ENCODE measurements at regions not wholly inside any gene's neighbourhood (a gene's known extent, or its start where the extent isn't known, plus 50 kb on each side); places are given as distances from the start of the nearest gene placed in this dataset.
"Not testable (repeated sequence)": the region's sequence is repeated elsewhere in the genome, so short reads cannot be mapped to it uniquely, and the experiment has no call there.

DNA sequence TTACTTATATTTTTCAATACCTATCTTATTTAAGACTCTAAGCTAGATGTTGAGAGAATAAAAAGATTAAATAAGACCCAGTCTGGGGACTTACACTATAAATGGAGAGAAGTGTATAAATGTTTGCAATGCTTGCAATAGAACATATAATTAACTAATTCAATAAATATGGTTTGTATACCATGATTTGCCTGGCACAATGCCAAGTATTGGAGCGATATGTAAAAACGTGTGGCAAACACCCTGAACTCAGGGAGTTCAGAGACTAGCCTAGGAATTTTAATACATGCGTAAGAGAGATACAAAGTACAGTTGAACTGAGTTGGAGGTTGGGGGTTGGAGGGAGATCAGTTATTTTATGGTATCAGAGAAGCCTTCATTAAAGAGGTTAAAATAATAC is 251.8 kb upstream of the DDX18 start:
- H3K4me3 ChIP-seq (ENCODE audit: low read depth, low read length), result no peak overlapping the region
- DNase-seq (ENCODE audit: low read depth), result no peak

DNA sequence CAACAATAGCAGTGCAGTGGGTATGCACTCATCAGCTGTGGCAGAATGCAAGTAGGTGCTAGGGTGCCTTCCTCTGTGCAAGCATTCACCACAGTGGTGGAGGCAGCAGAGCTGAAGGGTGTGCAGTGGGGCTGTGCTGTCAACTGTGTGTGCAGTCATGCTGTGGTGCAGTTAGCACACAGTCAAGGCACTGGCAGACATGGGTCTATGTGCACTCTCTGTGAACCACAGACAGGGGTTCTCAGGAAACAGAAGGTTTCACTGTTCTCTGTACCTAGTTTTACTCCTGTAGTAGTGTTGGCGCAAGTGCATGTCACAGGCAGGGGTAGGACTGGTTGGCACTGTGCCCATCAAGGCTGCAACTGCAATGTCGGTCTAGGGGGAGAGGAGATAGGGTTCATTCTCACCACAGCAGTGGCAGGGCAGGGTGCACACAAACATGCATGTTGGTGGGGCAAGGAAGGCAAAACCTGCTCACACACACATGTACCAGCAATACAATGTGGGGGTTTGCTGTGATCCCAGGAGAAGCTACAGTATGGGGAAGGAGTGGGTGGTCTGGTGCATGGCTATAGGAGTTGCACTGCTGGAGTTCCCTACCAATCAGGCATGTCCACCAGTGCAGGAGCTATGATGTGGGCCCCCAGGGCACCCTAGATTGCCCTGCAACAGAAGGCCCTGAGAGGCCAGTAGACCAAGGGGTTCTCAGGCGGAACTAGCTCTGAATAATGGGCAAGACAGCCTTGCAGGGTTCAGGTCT is 242.7 kb upstream of the DDX18 start:
- DNase-seq (ENCODE audit: low read depth), result no peak
- no peak overlapping the region for H3K4me3 ChIP-seq (ENCODE audit: low read depth, low read length)

DNA sequence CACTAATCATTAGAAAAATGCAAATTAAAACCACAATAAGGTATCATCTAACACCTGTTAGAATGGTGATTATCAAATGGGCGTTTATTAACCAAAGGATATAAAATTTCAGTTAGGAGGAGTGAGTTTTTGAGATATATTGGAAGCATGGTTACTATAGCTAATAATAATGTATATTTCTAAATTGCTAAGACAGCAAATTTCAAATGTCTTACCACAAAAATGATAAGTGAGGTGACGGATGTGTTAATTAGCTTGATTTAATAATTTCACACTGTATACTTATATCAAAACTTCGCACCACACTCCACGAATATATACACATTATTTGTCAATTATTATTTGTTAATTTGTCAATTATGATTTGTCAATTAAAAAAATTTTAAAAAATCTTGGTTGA is 227.2 kb upstream of the DDX18 start:
- no peak overlapping the region for H3K4me3 ChIP-seq (ENCODE audit: low read depth, low read length)
- no peak for DNase-seq (ENCODE audit: low read depth)

DNA sequence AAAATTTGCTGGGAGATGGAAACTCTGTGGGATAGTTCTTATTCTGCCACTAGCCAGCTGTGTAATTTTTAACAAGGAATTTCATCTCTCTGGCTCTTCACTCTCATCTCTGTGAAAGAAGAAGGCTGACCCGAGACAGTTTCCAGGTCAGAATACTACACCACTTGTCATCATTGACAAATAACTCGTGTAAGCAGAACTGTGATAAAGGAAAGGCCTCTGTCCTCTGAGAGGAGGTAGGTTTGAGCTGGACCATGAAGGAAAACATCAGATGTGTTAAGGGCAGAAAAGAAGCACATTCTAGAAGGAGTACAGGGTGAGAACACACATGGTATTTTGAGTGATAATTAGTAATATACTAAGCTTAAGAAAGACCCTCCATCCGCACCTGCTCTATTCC is 211.4 kb upstream of the DDX18 start:
- DNase-seq (ENCODE audit: low read depth), result no peak
- H3K4me3 ChIP-seq (ENCODE audit: low read depth, low read length), result no peak overlapping the region

DNA sequence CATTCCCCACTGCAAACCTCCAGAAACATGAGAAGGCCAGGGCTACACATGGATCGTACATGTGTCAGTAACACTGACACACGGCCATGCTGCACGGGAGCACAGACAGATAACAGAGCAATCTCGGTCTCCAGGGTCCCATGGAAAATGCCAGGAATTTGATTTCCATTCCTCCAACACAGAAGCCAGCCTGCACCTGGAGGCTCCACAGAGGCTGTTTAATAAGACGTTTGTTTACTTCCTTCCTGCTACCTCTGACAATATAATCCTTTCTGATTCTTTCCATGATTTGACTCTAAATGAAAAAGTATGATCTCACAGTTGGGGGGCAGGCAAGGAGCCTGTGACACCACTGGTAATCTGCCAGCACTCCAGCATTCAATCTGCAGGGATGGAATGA is 210.9 kb upstream of the DDX18 start:
- H3K4me3 ChIP-seq (ENCODE audit: low read depth, low read length), result no peak overlapping the region
- no peak for DNase-seq (ENCODE audit: low read depth)

DNA sequence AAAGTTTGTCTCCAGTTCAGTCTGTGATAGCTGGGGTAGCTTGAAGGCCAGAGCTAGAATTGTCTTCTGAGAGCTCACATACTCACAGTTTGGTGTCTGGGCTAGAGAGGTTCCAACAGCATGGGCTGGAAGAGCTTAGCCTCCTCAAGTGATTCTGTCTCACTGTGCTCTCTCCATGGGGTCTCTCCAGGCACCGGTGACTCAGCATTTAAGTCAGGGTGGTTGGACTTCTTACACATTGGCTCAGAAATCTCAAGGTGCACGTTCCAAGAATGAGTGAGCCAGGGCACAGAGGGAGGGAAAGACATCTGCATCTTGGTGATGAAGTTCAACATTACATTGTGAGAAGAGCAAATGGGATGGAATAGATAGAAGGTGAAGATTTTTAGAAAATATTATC is 207.3 kb upstream of the DDX18 start:
- no peak overlapping the region for H3K4me3 ChIP-seq (ENCODE audit: low read depth, low read length)
- DNase-seq (ENCODE audit: low read depth), result no peak

GRCh38 chr2:117613101-117613500 is 201.4 kb upstream of the DDX18 start:
- no peak overlapping the region for H3K4me3 ChIP-seq (ENCODE audit: low read depth, low read length)
- DNase-seq (ENCODE audit: low read depth), result no peak

DNA sequence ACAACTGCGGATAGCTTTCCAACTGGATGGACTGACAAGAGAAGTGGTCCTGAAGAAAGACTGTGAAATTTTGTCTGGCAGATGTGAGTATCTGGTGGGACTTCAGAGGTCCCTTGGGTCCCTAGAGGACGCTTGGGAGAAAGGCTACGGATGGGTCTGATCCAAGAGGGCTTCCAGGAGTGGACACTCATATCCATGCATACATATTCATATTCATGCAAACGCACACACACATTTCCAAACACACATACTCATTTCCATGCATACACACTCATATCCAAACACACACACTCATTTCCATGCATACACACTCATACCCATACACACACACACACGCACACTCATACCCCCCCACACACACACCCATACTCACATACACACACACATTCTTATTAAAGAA is 200.2 kb upstream of the DDX18 start:
- DNase-seq (ENCODE audit: low read depth), result no peak
- H3K4me3 ChIP-seq (ENCODE audit: low read depth, low read length), result no peak overlapping the region

GRCh38 chr2:117614823-117615534 is 199.5 kb upstream of the DDX18 start:
- no peak overlapping the region for H3K4me3 ChIP-seq (ENCODE audit: low read depth, low read length)
- DNase-seq (ENCODE audit: low read depth), result no peak

- DNase-seq (ENCODE audit: low read depth), result no peak
- no peak overlapping the region for H3K4me3 ChIP-seq (ENCODE audit: low read depth, low read length)
Measured at GRCh38 chr2:117618607-117619006, 195.9 kb upstream of the DDX18 start.

GRCh38 chr2:117621326-117621725 is 193.2 kb upstream of the DDX18 start:
- no peak overlapping the region for H3K4me3 ChIP-seq (ENCODE audit: low read depth, low read length)
- DNase-seq (ENCODE audit: low read depth), result no peak

DNA sequence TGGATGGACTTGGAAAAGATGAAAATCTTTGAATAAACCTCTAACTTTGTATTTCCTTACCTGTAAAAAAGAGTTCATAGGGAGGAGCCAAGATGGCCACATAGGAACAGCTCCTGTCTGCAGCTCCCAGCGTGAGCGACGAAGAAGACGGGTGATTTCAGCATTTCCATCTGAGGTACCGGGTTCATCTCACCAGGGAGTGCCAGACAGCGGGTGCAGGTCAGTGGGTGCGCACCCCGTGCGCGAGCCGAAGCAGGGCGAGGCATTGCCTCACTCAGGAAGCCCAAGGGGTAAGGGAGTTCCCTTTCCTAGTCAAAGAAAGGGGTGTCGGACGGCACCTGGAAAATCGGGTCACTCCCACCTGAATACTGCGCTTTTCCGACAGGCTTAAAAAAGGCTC is 191.3 kb upstream of the DDX18 start:
- not testable (repeated sequence) for H3K4me3 ChIP-seq (ENCODE audit: low read depth, low read length); DNase-seq (ENCODE audit: low read depth)

GRCh38 chr2:117631152-117631945 is 183.1 kb upstream of the DDX18 start:
- H3K4me3 ChIP-seq (ENCODE audit: low read depth, low read length), result no peak overlapping the region
- DNase-seq (ENCODE audit: low read depth), result no peak

DNA sequence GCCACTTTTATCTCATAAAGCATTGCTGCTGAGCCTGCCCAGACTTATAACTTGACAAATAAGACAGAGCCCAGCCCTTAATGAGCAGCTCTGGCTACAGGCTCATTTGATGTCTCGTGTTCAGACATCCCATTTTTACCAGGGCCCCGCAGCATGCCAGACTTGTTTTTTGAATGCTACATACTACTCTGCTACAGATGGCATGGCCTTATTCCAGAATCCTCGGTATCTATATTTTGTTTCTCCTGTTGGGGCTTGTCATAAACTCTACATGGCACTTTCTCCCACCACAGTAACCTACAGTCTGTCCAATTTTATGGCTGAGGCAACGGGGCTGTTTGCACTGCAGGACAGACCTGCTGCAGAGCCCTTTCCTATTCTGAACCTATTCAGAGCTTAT is 179.0 kb upstream of the DDX18 start:
- no peak for DNase-seq (ENCODE audit: low read depth)
- no peak overlapping the region for H3K4me3 ChIP-seq (ENCODE audit: low read depth, low read length)

DNA sequence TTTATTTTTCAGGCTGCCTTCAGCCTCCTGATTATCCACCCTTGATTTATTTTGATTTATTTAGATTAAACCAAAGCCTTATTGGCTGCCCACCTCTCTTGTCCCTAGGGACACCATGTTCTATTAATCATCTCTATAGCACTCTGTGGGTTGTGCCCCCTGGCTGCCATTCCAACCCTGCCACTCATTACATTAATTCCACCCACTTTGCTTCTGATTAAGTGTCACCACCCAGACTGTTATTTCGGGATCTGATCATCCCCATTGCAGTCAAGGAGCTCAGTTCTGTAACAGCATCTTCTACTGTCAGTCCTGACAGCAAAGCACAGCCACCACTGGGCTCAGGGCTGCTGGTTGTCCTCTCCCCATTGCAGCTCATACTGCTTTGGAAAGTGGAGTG is 175.1 kb upstream of the DDX18 start:
- DNase-seq (ENCODE audit: low read depth), result no peak

GRCh38 chr2:117644403-117644802 is 170.1 kb upstream of the DDX18 start:
- DNase-seq (ENCODE audit: low read depth), result no peak
- H3K4me3 ChIP-seq (ENCODE audit: low read depth, low read length), result no peak overlapping the region

More for the DNA sequence above, 175.1 kb upstream of the DDX18 start:
- no peak overlapping the region for H3K4me3 ChIP-seq (ENCODE audit: low read depth, low read length)

- no peak for DNase-seq (ENCODE audit: low read depth)
- H3K4me3 ChIP-seq (ENCODE audit: low read depth, low read length), result no peak overlapping the region
Measured at GRCh38 chr2:117645458-117645857, 169.0 kb upstream of the DDX18 start.

GRCh38 chr2:117646099-117646498 is 168.4 kb upstream of the DDX18 start:
- no peak overlapping the region for H3K4me3 ChIP-seq (ENCODE audit: low read depth, low read length)
- DNase-seq (ENCODE audit: low read depth), result no peak

- no peak overlapping the region for H3K4me3 ChIP-seq (ENCODE audit: low read depth, low read length)
- DNase-seq (ENCODE audit: low read depth), result no peak
Measured at GRCh38 chr2:117646872-117647271, 167.6 kb upstream of the DDX18 start.

DNA sequence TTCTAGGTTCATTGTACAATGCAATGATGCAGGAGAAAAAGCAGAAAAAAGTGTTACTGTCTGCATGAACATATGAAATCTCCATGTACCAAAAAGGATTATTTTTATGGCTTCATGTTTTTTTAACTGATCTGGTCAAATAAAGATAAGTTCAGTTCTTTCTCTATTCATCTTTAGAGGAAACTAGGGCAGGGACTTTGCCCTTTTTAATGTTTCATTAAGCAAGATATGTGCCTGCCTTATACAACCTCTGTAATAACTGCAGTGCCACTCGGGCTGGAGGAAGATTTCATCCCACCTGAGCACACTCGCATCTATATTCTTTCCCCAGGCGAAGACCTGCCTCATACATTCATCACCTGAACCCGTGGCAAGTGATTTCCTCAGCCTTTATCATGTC is 157.9 kb upstream of the DDX18 start:
- no peak for DNase-seq (ENCODE audit: low read depth)
- no peak overlapping the region for H3K4me3 ChIP-seq (ENCODE audit: low read depth, low read length)
